Suprapubic skin (tissue), 4 donors: ENCODE measurements at regions not wholly inside any gene's neighbourhood (a gene's known extent, or its start where the extent isn't known, plus 50 kb on each side); places are given as distances from the start of the nearest gene placed in this dataset.

Experiments
- DNase-seq, 2 donors: peaks; one replicate each; pipeline ENCODE4 v3.0.0-alpha.2; 2019; ENCODE audit warnings: low spot score in 2 of 2
- H3K27ac ChIP-seq: fragments of 200-600 bp; sonication (generic); one replicate; pipeline ENCODE4 v1.5.1; 2019
- H3K27me3 ChIP-seq: fragments of 200-600 bp; sonication (generic); one replicate; pipeline ENCODE4 v1.5.1; 2019
- H3K36me3 ChIP-seq: fragments of 200-600 bp; sonication (generic); one replicate; pipeline ENCODE4 v1.5.1; 2019
- H3K4me1 ChIP-seq: fragments of 200-600 bp; sonication (generic); one replicate; pipeline ENCODE4 v1.5.1; 2019
- H3K4me3 ChIP-seq: fragments of 200-600 bp; sonication (generic); one replicate; pipeline ENCODE4 v1.5.1; 2019; ENCODE audit warnings: mild to moderate bottlenecking
- H3K9me3 ChIP-seq: fragments of 200-600 bp; sonication (generic); one replicate; pipeline ENCODE4 v1.5.1; 2019
- EP300 ChIP-seq: sonication (generic); formaldehyde crosslinking; IDR thresholded peaks from one replicate; pipeline ENCODE4 v1.6.1; 2017; ENCODE audit warnings: antibody characterized with exemption
- POLR2A ChIP-seq, 2 donors: fragments of 450-650 bp; IDR thresholded peaks; one replicate each; pipeline ENCODE4 v1.6.1; 2017; ENCODE audit warnings: antibody characterized with exemption in 2 of 2, mild to moderate bottlenecking in 2 of 2, moderate library complexity in 2 of 2
- POLR2AphosphoS5 ChIP-seq, 3 donors: sonication (generic); formaldehyde crosslinking; IDR thresholded peaks; one replicate each; pipeline ENCODE4 v1.6.1; 2017; ENCODE audit warnings: antibody characterized with exemption in 3 of 3
- WGBS: methylation state at CpG from one replicate; pipeline ENCODE4 v1.1.5; 2018; 5-methylcytosine and 5-hydroxymethylcytosine counted together
- TF ChIP-seq, protein P1 (sequence below), 2 donors: fragments of 200-600 bp in 1 of 2; fragments of 450-650 bp in 1 of 2; sonication (generic) in 1 of 2; IDR thresholded peaks; one replicate each; pipeline ENCODE4 v1.5.1; 2016 to 2019; ENCODE audit warnings: antibody characterized with exemption in 2 of 2, mild to moderate bottlenecking in 1 of 2, moderate library complexity in 1 of 2

DNA sequence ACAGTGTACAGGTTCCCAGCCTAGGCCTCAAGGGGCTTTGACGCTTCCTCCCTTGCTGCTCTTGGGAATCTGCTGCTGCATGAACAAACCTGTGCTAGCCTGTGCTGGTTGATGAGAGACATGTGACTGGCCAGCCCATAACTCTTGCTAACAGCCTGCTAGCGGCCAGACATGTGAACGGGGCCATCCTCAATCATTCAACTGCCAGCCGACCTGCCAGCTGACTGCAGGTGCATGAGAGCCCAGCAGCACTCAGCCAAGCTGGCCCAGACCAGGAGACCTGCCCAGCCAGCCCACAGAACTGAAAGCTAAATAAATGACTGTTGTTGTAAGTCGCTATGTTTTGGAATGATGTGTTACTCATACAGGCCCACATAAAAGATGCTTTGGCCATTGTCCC, 82.4 kb upstream of the DLG1 start:
- Histone ChIP-seq H3K4me3 (no peak overlapping the region), H3K27ac (no peak overlapping the region), H3K27me3 (no peaks in the 10 kb centered on the region), H3K36me3 (no peaks in the 10 kb centered on the region), H3K9me3 (no peaks in the 10 kb centered on the region), H3K4me1 (peaks cover 12% of the 10 kb centered on the region)
- DNase-seq = peak in 1 of 2 donors; percentile 20
- 49% methylated on average over 4 of the region's 5 CpGs for WGBS
- no peak for TF ChIP-seq POLR2A (IDR thresholded peaks at IDR 0.05)
- TF ChIP-seq, protein P1, sequence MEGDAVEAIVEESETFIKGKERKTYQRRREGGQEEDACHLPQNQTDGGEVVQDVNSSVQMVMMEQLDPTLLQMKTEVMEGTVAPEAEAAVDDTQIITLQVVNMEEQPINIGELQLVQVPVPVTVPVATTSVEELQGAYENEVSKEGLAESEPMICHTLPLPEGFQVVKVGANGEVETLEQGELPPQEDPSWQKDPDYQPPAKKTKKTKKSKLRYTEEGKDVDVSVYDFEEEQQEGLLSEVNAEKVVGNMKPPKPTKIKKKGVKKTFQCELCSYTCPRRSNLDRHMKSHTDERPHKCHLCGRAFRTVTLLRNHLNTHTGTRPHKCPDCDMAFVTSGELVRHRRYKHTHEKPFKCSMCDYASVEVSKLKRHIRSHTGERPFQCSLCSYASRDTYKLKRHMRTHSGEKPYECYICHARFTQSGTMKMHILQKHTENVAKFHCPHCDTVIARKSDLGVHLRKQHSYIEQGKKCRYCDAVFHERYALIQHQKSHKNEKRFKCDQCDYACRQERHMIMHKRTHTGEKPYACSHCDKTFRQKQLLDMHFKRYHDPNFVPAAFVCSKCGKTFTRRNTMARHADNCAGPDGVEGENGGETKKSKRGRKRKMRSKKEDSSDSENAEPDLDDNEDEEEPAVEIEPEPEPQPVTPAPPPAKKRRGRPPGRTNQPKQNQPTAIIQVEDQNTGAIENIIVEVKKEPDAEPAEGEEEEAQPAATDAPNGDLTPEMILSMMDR (IDR thresholded peaks at IDR 0.05) = no peak
- TF ChIP-seq EP300 = no peak
- TF ChIP-seq POLR2AphosphoS5 (IDR thresholded peaks at IDR 0.05) = no peak

DNA sequence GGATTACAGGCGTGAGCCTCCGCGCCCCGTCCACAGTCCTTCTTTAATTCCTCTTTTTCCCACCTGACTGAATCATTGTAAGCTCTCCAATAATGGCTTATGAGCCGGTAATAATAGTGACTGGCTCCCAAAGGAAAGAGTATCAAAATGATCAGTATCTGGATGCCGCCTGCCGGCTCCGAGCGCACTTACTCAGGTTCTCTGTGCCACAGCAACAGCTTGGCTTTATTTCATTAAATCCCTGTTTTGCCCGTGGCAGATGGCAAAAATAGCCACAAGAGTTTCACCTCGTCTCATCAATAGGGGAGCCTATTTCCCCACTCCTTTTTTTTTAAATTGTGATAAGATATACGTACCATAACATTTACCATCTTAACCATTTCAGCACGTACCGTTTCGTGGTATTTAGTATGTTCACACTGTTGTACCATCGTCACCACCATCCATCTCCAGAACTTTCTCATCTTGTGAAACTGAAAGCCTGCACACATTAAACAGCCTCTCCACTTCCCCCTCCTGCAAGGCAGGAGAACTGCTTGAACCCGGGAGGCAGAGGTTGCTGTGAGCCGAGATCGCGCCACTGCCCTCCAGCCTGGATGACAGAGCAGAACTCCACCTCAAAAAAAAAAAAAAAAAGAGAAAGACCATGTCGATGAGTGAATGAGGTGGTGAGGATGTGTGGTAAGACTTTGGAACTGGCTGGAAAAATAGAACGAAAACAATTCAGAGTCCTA, 80.7 kb upstream of the DLG1 start:
- Histone ChIP-seq H3K27ac (peak overlapping the region; percentile 40), H3K9me3 (no peaks in the 10 kb centered on the region), H3K4me3 (no peak overlapping the region), H3K27me3 (no peaks in the 10 kb centered on the region), H3K4me1 (peaks cover 15% of the 10 kb centered on the region), H3K36me3 (no peaks in the 10 kb centered on the region)
- TF ChIP-seq POLR2AphosphoS5 (IDR thresholded peaks at IDR 0.05) (no peak), POLR2A (IDR thresholded peaks at IDR 0.05) (no peak), EP300 (no peak)
- TF ChIP-seq, protein P1 (IDR thresholded peaks at IDR 0.05) = no peak
- peak in 1 of 2 donors; percentile 31 for DNase-seq
- WGBS = 90% methylated on average over 22 of the region's 22 CpGs

DNA sequence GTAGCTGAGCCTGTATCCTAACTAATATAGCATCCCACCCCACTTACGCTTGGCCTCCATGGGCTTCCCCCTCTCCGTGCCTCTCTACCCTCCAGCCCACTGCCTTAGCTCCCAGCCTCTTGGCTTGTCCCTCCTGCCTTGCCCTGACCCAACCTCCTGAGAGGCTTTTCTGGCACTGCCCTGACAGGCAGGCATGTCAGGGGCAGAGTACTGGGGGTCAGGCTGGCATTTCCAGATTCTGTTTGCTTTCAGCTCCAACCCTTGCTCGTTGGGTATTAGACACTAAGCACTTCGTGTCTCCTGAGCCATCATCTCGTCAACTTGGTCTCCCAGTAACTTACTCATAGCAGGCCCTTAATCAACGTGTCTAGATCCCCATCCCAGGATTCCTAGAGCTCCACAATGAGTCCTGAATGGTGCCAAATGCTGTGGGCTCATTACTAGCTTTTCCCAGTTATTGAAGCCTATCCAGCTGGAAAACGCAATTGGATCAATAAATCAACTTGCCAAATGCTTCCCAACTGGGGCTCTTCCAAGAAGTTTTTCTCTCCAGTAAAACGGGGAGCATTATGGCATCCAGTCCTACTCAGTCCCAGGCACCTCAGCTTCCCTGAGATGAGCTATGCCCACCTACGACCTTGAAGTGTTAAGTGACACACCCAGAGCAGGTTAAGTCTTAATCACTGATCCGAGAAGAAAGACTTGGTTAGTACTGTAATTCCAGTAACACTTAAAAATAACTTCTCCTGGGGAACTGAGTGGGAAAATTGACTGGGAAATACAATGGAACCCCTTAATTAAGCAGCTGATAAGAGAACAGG, 78.5 kb upstream of the DLG1 start:
- H3K27ac ChIP-seq = no peak overlapping the region
- DNase-seq = peak in 1 of 2 donors; percentile 6
- TF ChIP-seq EP300 = no peak
- TF ChIP-seq, protein P1 (IDR thresholded peaks at IDR 0.05) = no peak
- no peak for TF ChIP-seq POLR2A (IDR thresholded peaks at IDR 0.05)
- no peak for TF ChIP-seq POLR2AphosphoS5 (IDR thresholded peaks at IDR 0.05)
- peaks cover 26% of the 10 kb centered on the region for H3K4me1 ChIP-seq
- H3K9me3 ChIP-seq = no peaks in the 10 kb centered on the region
- 50% methylated on average over 10 of the region's 10 CpGs for WGBS
- H3K36me3 ChIP-seq = no peaks in the 10 kb centered on the region
- H3K4me3 ChIP-seq = no peak overlapping the region
- H3K27me3 ChIP-seq = no peaks in the 10 kb centered on the region

DNA sequence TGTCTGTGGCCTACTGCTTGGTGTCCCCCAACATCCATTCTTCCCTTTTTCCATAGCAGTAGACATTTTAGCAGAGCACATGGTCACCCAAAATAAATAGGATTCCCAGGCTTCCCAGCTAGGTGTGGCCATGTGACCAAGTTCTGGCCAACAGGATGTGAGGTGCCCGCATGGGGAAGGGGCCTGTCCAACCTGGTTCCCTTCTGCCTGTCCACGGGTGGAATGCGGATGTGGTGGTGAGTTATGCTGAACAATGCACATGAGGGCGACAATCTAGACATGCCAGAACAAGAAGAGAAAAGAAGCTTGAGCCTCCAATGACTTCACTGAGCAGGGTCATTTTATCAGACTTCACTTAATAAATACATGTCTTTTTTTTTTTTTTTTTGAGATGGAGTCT, 77.6 kb upstream of the DLG1 start:
- 94% methylated on average over 4 of the region's 4 CpGs for WGBS
- no peak overlapping the region for H3K27ac ChIP-seq
- H3K27me3 ChIP-seq = no peaks in the 10 kb centered on the region
- H3K4me3 ChIP-seq = no peak overlapping the region
- H3K4me1 ChIP-seq = peaks cover 35% of the 10 kb centered on the region
- TF ChIP-seq POLR2A (IDR thresholded peaks at IDR 0.05) (no peak), EP300 (no peak), POLR2AphosphoS5 (IDR thresholded peaks at IDR 0.05) (no peak)
- TF ChIP-seq, protein P1 (IDR thresholded peaks at IDR 0.05) = no peak
- H3K9me3 ChIP-seq = no peaks in the 10 kb centered on the region
- H3K36me3 ChIP-seq = no peaks in the 10 kb centered on the region
- DNase-seq = peak in 1 of 2 donors; percentile 74

DNA sequence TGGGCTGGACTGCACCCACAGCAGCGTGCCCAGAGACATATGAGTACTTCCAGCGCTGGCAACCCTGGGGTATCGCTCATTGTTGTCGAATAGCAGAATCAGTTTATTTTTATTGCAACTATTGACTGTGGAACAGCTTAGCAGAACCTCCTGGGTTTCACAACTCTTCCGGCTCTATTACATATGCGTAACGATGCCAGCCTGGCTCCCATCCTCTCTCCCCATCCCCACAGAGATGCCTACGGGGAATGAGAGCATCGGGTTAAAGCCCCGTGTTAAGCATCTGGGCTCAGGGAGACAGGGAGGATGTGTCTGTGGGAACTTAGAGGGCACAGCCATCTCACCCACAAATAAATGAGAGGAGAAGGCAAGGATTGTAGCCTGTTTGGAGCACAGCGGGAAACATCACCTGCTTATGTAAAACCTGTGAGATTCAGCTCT, 76.6 kb upstream of the DLG1 start:
- Histone ChIP-seq H3K27me3 (no peaks in the 10 kb centered on the region), H3K9me3 (no peaks in the 10 kb centered on the region), H3K27ac (no peak overlapping the region), H3K4me1 (peaks cover 27% of the 10 kb centered on the region), H3K4me3 (no peak overlapping the region), H3K36me3 (no peaks in the 10 kb centered on the region)
- TF ChIP-seq POLR2A (IDR thresholded peaks at IDR 0.05) (no peak), EP300 (no peak), POLR2AphosphoS5 (IDR thresholded peaks at IDR 0.05) (no peak)
- TF ChIP-seq, protein P1 (IDR thresholded peaks at IDR 0.05) = no peak
- WGBS = 84% methylated on average over 11 of the region's 11 CpGs
- DNase-seq = peak in 1 of 2 donors; percentile 28
